Neural cell (in vitro differentiated cells): ENCODE measurements at regions not wholly inside any gene's neighbourhood (a gene's known extent, or its start where the extent isn't known, plus 50 kb on each side); places are given as distances from the start of the nearest gene placed in this dataset.
A peak's percentile ranks its signal among the peaks of the same experiment; 100 is the strongest.
"Not testable (repeated sequence)": the region's sequence is repeated elsewhere in the genome, so short reads cannot be mapped to it uniquely, and the experiment has no call there.

Experiments
- H2AFZ ChIP-seq: fragments of 200-600, 300-800 bp; sonication (generic), shearing (Covaris generic); 2 replicates; pipeline ENCODE4 v1.6.0; 2014; ENCODE audit warnings: low read depth, mild to moderate bottlenecking, antibody characterized with exemption, low read length, moderate library complexity
- H3F3A ChIP-seq: fragments of 200-600 bp; shearing (Covaris generic); 2 replicates; pipeline ENCODE4 v1.6.1; 2016; ENCODE audit warnings: mild to moderate bottlenecking, moderate library complexity, mixed read lengths, antibody characterized with exemption, low read length; ENCODE audit not compliant: insufficient read depth, poor library complexity, severe bottlenecking
- H3K27ac ChIP-seq: fragments of 200-600, 300-800 bp; sonication (generic), shearing (Covaris generic); 2 replicates; pipeline ENCODE4 v1.5.1; 2014; ENCODE audit warnings: mild to moderate bottlenecking, low read length, moderate library complexity
- H3K27me3 ChIP-seq: fragments of 300-800, 200-600 bp; sonication (generic), shearing (Covaris generic); 2 replicates; pipeline ENCODE4 v1.6.0; 2014; ENCODE audit warnings: mild to moderate bottlenecking, low read depth, low read length, moderate library complexity; ENCODE audit not compliant: insufficient read depth
- H3K36me3 ChIP-seq: fragments of 300-800, 200-600 bp; sonication (generic), shearing (Covaris generic); 2 replicates; pipeline ENCODE4 v1.5.1; 2014; ENCODE audit warnings: mild to moderate bottlenecking, antibody characterized with exemption, low read length, moderate library complexity; ENCODE audit not compliant: insufficient read depth
- H3K4me2 ChIP-seq: fragments of 300-800, 200-600 bp; sonication (generic), shearing (Covaris generic); 2 replicates; pipeline ENCODE4 v1.6.0; 2014; ENCODE audit warnings: mild to moderate bottlenecking, low read length
- H3K4me3 ChIP-seq: fragments of 300-800, 200-600 bp; sonication (generic), shearing (Covaris generic); 2 replicates; pipeline ENCODE4 v1.5.1; 2014; ENCODE audit warnings: mild to moderate bottlenecking, low read length, moderate library complexity
- H3K79me2 ChIP-seq: fragments of 200-600 bp; shearing (Covaris generic); replicated peaks from 2 replicates; pipeline ENCODE4 v1.6.0; 2014; ENCODE audit warnings: mild to moderate bottlenecking, low read length, moderate library complexity; ENCODE audit not compliant: insufficient read depth
- H3K9ac ChIP-seq: fragments of 300-800, 200-600 bp; sonication (generic), shearing (Covaris generic); 2 replicates; pipeline ENCODE4 v1.6.1; 2016; ENCODE audit warnings: mild to moderate bottlenecking, low read length, mixed read lengths
- H3K9me2 ChIP-seq: fragments of 200-600 bp; shearing (Covaris generic); 2 replicates; pipeline ENCODE4 v1.6.1; 2016; ENCODE audit warnings: mild to moderate bottlenecking, low read length, mixed read lengths; ENCODE audit not compliant: insufficient read depth
- H3K9me3 ChIP-seq: fragments of 200-600, 300-800 bp; sonication (generic), shearing (Covaris generic); 2 replicates; pipeline ENCODE4 v1.6.1; 2016; ENCODE audit warnings: mild to moderate bottlenecking, mixed run types, low read length, moderate library complexity, mixed read lengths
- H4K20me1 ChIP-seq: fragments of 200-600 bp; shearing (Covaris generic); 2 replicates; pipeline ENCODE4 v1.6.1; 2016; ENCODE audit warnings: mild to moderate bottlenecking, mixed run types; ENCODE audit not compliant: insufficient read depth
- CTCF ChIP-seq: fragments of 450-650 bp; IDR thresholded peaks from 2 replicates; pipeline ENCODE4 v1.5.1; 2014; ENCODE audit warnings: antibody characterized with exemption, mild to moderate bottlenecking, moderate library complexity; ENCODE audit not compliant: poor library complexity, severe bottlenecking
- EP300 ChIP-seq: fragments of 450-650 bp; conservative IDR thresholded peaks from 2 replicates; pipeline ENCODE4 v1.6.1; 2014; ENCODE audit warnings: antibody characterized with exemption, mild to moderate bottlenecking, moderate library complexity; ENCODE audit not compliant: poor library complexity, severe bottlenecking
- MXI1 ChIP-seq: fragments of 450-650 bp; conservative IDR thresholded peaks from 2 replicates; pipeline ENCODE4 v1.6.1; 2014; ENCODE audit warnings: antibody characterized with exemption, mild to moderate bottlenecking; ENCODE audit not compliant: poor library complexity, severe bottlenecking
- POLR2AphosphoS5 ChIP-seq: IDR thresholded peaks from 2 replicates; pipeline ENCODE4 v1.6.1; 2012
- SMC3 ChIP-seq: fragments of 450-650 bp; conservative IDR thresholded peaks from 2 replicates; pipeline ENCODE4 v1.6.1; 2014; ENCODE audit warnings: antibody characterized with exemption, mild to moderate bottlenecking, moderate library complexity; ENCODE audit not compliant: poor library complexity
- TF ChIP-seq, protein P1 (sequence below): IDR thresholded peaks from 2 replicates; pipeline ENCODE4 v1.6.1; 2012; ENCODE audit warnings: borderline replicate concordance

DNA sequence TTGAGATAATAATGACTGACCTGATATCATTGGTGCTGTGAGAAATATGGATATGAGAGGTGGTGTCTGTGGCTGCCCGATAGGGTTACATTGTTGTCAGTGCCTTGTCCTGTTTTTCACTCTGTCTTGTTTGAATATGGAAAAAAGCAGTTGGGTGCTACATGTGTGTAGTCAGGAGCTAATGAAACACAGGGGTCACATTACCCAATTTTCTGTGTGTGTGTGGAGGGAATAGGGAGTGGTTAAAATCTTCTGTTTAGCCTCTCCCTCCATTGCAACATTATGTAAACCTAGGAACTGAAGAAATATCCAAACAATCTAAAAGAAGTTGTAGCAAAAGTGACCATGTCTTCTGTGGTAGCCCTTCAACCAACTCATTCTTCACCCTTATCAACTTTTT, 527.7 kb upstream of the SOX9 start:
- Histone ChIP-seq H3K27ac (peak overlapping the region; percentile 12), H4K20me1 (no peaks in the 10 kb centered on the region), H3F3A (no peaks in the 10 kb centered on the region), H3K36me3 (no peaks in the 10 kb centered on the region), H3K9me2 (no peaks in the 10 kb centered on the region), H3K9ac (no peak overlapping the region), H3K9me3 (no peaks in the 10 kb centered on the region), H3K79me2 (no peaks in the 10 kb centered on the region), H2AFZ (no peak overlapping the region), H3K4me2 (no peak overlapping the region), H3K27me3 (no peaks in the 10 kb centered on the region), H3K4me3 (no peak overlapping the region)
- TF ChIP-seq POLR2AphosphoS5 (no peak), EP300 (no peak)

GRCh38 chr17:71599583-71599982, 521.2 kb upstream of the SOX9 start:
- H3K27ac ChIP-seq, H3K9me2 ChIP-seq, H3K9ac ChIP-seq, H3K4me2 ChIP-seq, H3K4me3 ChIP-seq, H3K36me3 ChIP-seq, H3K27me3 ChIP-seq, H2AFZ ChIP-seq, H3F3A ChIP-seq, H3K9me3 ChIP-seq, H3K79me2 ChIP-seq, H4K20me1 ChIP-seq: not testable (repeated sequence)

DNA sequence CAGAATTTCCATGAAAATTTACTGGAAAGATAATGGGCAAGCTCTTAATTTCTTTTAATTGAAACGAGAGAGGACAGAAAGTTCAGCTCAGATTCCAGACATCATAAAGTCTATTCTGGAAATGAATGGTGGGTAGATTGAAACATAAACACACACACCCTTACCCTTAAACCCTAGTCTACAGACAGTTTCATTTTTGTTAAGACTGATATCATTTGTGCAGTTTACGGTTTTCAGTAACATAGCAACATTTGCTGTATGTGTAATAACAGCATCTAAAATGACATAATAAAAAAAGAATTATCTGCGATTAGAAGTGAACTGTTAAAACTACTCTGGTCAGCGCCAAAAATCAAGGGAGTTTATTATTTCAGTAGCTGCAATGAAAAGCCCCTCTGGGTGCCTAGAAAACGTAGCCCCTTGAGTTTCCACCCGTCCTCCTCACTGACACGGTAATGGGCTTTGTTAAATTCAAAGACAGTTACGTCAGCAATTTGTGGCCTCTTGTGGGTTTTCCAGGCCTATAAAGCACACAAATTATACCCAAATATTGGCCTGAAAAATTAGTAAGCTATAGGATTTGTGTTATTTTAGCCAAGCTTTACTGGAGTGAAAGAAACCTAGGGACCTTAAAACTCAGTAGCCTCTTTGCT, 520.6 kb upstream of the SOX9 start:
- Histone ChIP-seq H3K79me2 (no peaks in the 10 kb centered on the region), H3K4me3 (no peak overlapping the region), H2AFZ (no peak overlapping the region), H3K9ac (no peak overlapping the region), H3K9me3 (no peaks in the 10 kb centered on the region), H4K20me1 (no peaks in the 10 kb centered on the region), H3K27me3 (no peaks in the 10 kb centered on the region), H3K4me2 (no peak overlapping the region), H3K9me2 (no peaks in the 10 kb centered on the region), H3K27ac (no peak overlapping the region), H3K36me3 (no peaks in the 10 kb centered on the region), H3F3A (no peaks in the 10 kb centered on the region)
- no peak for TF ChIP-seq POLR2AphosphoS5
- no peak for TF ChIP-seq CTCF
- TF ChIP-seq EP300, result no peak
- TF ChIP-seq MXI1, result no peak

GRCh38 chr17:71601894-71602504, 518.8 kb upstream of the SOX9 start:
- no peak overlapping the region for H3K4me2 ChIP-seq
- H3K9ac ChIP-seq, result no peak overlapping the region
- no peaks in the 10 kb centered on the region for H3F3A ChIP-seq
- no peaks in the 10 kb centered on the region for H3K79me2 ChIP-seq
- no peaks in the 10 kb centered on the region for H3K9me2 ChIP-seq
- no peaks in the 10 kb centered on the region for H3K36me3 ChIP-seq
- TF ChIP-seq, protein P1, sequence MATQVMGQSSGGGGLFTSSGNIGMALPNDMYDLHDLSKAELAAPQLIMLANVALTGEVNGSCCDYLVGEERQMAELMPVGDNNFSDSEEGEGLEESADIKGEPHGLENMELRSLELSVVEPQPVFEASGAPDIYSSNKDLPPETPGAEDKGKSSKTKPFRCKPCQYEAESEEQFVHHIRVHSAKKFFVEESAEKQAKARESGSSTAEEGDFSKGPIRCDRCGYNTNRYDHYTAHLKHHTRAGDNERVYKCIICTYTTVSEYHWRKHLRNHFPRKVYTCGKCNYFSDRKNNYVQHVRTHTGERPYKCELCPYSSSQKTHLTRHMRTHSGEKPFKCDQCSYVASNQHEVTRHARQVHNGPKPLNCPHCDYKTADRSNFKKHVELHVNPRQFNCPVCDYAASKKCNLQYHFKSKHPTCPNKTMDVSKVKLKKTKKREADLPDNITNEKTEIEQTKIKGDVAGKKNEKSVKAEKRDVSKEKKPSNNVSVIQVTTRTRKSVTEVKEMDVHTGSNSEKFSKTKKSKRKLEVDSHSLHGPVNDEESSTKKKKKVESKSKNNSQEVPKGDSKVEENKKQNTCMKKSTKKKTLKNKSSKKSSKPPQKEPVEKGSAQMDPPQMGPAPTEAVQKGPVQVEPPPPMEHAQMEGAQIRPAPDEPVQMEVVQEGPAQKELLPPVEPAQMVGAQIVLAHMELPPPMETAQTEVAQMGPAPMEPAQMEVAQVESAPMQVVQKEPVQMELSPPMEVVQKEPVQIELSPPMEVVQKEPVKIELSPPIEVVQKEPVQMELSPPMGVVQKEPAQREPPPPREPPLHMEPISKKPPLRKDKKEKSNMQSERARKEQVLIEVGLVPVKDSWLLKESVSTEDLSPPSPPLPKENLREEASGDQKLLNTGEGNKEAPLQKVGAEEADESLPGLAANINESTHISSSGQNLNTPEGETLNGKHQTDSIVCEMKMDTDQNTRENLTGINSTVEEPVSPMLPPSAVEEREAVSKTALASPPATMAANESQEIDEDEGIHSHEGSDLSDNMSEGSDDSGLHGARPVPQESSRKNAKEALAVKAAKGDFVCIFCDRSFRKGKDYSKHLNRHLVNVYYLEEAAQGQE, result no peak
- TF ChIP-seq SMC3, result no peak
- no peaks in the 10 kb centered on the region for H3K9me3 ChIP-seq
- H3K27ac ChIP-seq, result no peak overlapping the region
- H3K27me3 ChIP-seq, result no peaks in the 10 kb centered on the region
- H4K20me1 ChIP-seq, result no peaks in the 10 kb centered on the region
- H2AFZ ChIP-seq, result no peak overlapping the region
- H3K4me3 ChIP-seq, result no peak overlapping the region
